HUES6 (cell line): ENCODE measurements at regions not wholly inside any gene's neighbourhood (a gene's known extent, or its start where the extent isn't known, plus 50 kb on each side); places are given as distances from the start of the nearest gene placed in this dataset.

ENCODE experiments used
- H3K27ac ChIP-seq: 2 replicates; pipeline ENCODE4 v1.7.0; 2013; ENCODE audit warnings: low read depth, mild to moderate bottlenecking, low read length, inconsistent platforms
- H3K27me3 ChIP-seq: 2 replicates; pipeline ENCODE4 v1.6.1; 2013; ENCODE audit warnings: low read length; ENCODE audit not compliant: control insufficient read depth, insufficient read depth
- H3K36me3 ChIP-seq: 2 replicates; pipeline ENCODE4 v1.6.1; 2013; ENCODE audit warnings: low read length; ENCODE audit not compliant: control insufficient read depth, insufficient read depth
- H3K4me1 ChIP-seq: 2 replicates; pipeline ENCODE4 v1.6.1; 2013; ENCODE audit warnings: low read length; ENCODE audit not compliant: control insufficient read depth, insufficient read depth
- H3K4me3 ChIP-seq: 2 replicates; pipeline ENCODE4 v1.5.1; 2013; ENCODE audit warnings: low read depth, low read length
- H3K9ac ChIP-seq: one replicate; pipeline ENCODE4 v1.6.1; 2013; ENCODE audit warnings: mild to moderate bottlenecking, low read length
- H3K9me3 ChIP-seq: 2 replicates; pipeline ENCODE4 v1.6.1; 2013; ENCODE audit warnings: low read depth, low read length; ENCODE audit not compliant: control insufficient read depth, insufficient read depth

DNA sequence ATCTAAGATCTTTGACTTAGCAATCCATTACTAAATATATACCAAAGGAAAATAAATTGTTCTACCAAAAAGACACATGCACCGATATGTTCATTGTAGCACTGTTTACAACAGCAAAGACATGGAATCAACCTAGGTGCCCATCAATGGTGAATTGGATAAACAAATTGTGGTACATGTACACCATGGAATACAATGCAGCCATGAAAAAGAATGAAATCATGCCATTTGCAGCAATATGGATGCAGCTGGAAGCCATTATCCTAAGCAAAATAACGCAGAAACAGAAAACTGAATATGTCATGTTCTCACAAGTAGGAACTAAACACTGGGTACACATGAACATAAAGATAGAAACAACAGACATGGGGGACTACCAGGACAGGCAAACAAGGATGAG, 589.5 kb downstream of the IRX1 start:
- H3K27ac ChIP-seq: no peak overlapping the region
- no peaks in the 10 kb centered on the region for H3K36me3 ChIP-seq
- H3K27me3 ChIP-seq: no peaks in the 10 kb centered on the region

GRCh38 chr5:4188704-4189103, 593.1 kb downstream of the IRX1 start:
- no peak overlapping the region for H3K9ac ChIP-seq
- no peaks in the 10 kb centered on the region for H3K27me3 ChIP-seq
- no peaks in the 10 kb centered on the region for H3K4me1 ChIP-seq
- no peak overlapping the region for H3K4me3 ChIP-seq
- H3K27ac ChIP-seq: no peak overlapping the region
- peaks cover 14% of the 10 kb centered on the region for H3K9me3 ChIP-seq
- no peaks in the 10 kb centered on the region for H3K36me3 ChIP-seq

More for the DNA sequence above, 589.5 kb downstream of the IRX1 start:
- Histone ChIP-seq H3K9me3 (peaks cover 16% of the 10 kb centered on the region), H3K4me1 (no peaks in the 10 kb centered on the region), H3K9ac (no peak overlapping the region), H3K4me3 (no peak overlapping the region)

DNA sequence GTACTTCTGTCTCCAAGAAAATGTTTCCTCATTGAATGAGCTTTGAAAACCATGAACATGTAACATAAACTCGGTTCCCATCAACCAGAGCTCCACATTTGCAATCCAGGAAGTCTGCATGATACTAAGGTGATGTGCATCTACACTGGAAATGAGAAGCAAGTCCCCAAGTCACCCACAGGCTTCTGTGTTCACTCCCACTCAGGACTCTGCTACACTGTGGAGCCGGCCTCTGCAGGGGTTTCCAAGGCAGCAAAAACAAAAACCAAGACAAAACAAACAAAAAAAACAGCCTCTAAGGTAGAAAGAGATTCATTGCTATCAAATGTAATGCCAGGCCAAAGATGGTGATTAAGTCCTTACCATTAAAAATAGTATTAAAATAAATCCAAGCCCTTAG, 593.7 kb downstream of the IRX1 start:
- H3K4me1 ChIP-seq: no peaks in the 10 kb centered on the region
- peaks cover 9% of the 10 kb centered on the region for H3K9me3 ChIP-seq

GRCh38 chr5:4191041-4191440, 595.4 kb downstream of the IRX1 start:
- Histone ChIP-seq H3K4me1 (peaks cover 8% of the 10 kb centered on the region), H3K9me3 (no peaks in the 10 kb centered on the region), H3K9ac (no peak overlapping the region), H3K4me3 (no peak overlapping the region), H3K36me3 (no peaks in the 10 kb centered on the region), H3K27me3 (no peaks in the 10 kb centered on the region), H3K27ac (no peak overlapping the region)

More for the DNA sequence above, 593.7 kb downstream of the IRX1 start:
- no peaks in the 10 kb centered on the region for H3K27me3 ChIP-seq
- H3K36me3 ChIP-seq: no peaks in the 10 kb centered on the region
- H3K4me3 ChIP-seq: no peak overlapping the region
- H3K9ac ChIP-seq: no peak overlapping the region
- H3K27ac ChIP-seq: no peak overlapping the region

DNA sequence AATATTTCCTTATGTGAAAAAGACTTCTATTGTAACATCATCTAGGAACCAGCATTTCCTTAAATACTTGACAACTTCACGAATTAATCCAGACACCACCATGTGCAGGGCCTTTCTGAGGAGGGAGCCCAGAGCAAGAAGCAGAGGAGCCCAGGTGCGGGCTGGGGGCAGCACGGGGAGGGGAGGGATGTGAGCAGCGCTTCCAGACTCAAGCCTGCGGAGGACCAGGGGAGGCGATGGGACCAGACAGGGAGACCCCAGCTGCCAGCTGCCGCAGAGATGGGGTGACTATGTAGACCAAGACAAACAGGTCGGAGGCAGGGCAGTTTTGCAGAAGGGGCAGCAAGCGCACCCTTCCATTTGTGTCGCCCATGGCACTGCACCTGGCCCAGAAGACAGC, 596.1 kb downstream of the IRX1 start:
- H3K4me3 ChIP-seq: no peak overlapping the region
- H3K27ac ChIP-seq: no peak overlapping the region
- H3K9ac ChIP-seq: no peak overlapping the region
- no peaks in the 10 kb centered on the region for H3K36me3 ChIP-seq
- no peaks in the 10 kb centered on the region for H3K27me3 ChIP-seq
- H3K9me3 ChIP-seq: no peaks in the 10 kb centered on the region
- H3K4me1 ChIP-seq: peaks cover 14% of the 10 kb centered on the region

- H3K36me3 ChIP-seq: no peaks in the 10 kb centered on the region
- H3K27me3 ChIP-seq: no peaks in the 10 kb centered on the region
- peaks cover 18% of the 10 kb centered on the region for H3K4me1 ChIP-seq
- H3K4me3 ChIP-seq: no peak overlapping the region
- H3K27ac ChIP-seq: no peak overlapping the region
- no peaks in the 10 kb centered on the region for H3K9me3 ChIP-seq
- H3K9ac ChIP-seq: no peak overlapping the region
Measured at GRCh38 chr5:4192111-4192510, 596.5 kb downstream of the IRX1 start.

GRCh38 chr5:4196744-4197143, 601.1 kb downstream of the IRX1 start:
- Histone ChIP-seq H3K27ac (no peak overlapping the region), H3K4me3 (no peak overlapping the region), H3K9me3 (no peaks in the 10 kb centered on the region), H3K4me1 (peaks cover 46% of the 10 kb centered on the region), H3K27me3 (no peaks in the 10 kb centered on the region), H3K36me3 (no peaks in the 10 kb centered on the region), H3K9ac (no peak overlapping the region)

DNA sequence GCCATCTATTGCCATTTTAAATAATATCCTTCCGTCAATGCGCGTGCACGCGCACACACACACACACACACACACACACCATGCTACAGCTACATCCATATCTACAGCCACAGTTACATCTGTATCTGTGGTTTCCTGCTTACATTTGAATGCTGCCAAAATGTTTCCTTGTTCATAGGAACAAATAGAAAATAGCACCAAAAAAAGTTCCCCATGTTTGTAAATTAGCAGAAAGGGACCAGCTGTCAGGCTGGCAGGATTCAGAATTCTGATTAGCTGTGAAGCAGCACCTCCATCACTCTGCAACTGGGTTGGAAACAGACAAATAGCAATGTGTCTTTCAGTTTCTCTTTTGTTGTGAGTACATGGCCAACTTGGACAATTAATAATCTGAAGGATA, 601.5 kb downstream of the IRX1 start:
- H3K9me3 ChIP-seq: no peaks in the 10 kb centered on the region
- no peaks in the 10 kb centered on the region for H3K36me3 ChIP-seq
- no peak overlapping the region for H3K27ac ChIP-seq
- H3K4me1 ChIP-seq: peaks cover 46% of the 10 kb centered on the region
- H3K27me3 ChIP-seq: no peaks in the 10 kb centered on the region
- H3K9ac ChIP-seq: no peak overlapping the region
- H3K4me3 ChIP-seq: no peak overlapping the region

GRCh38 chr5:4198461-4198860, 602.8 kb downstream of the IRX1 start:
- no peak overlapping the region for H3K4me3 ChIP-seq
- no peak overlapping the region for H3K9ac ChIP-seq
- peaks cover 46% of the 10 kb centered on the region for H3K4me1 ChIP-seq
- H3K9me3 ChIP-seq: no peaks in the 10 kb centered on the region
- no peaks in the 10 kb centered on the region for H3K36me3 ChIP-seq
- no peak overlapping the region for H3K27ac ChIP-seq
- H3K27me3 ChIP-seq: no peaks in the 10 kb centered on the region

- Histone ChIP-seq H3K4me1 (peaks cover 46% of the 10 kb centered on the region), H3K27ac (no peak overlapping the region), H3K36me3 (no peaks in the 10 kb centered on the region), H3K27me3 (no peaks in the 10 kb centered on the region), H3K4me3 (no peak overlapping the region), H3K9ac (no peak overlapping the region), H3K9me3 (no peaks in the 10 kb centered on the region)
Measured at GRCh38 chr5:4199049-4199841, 603.6 kb downstream of the IRX1 start.

DNA sequence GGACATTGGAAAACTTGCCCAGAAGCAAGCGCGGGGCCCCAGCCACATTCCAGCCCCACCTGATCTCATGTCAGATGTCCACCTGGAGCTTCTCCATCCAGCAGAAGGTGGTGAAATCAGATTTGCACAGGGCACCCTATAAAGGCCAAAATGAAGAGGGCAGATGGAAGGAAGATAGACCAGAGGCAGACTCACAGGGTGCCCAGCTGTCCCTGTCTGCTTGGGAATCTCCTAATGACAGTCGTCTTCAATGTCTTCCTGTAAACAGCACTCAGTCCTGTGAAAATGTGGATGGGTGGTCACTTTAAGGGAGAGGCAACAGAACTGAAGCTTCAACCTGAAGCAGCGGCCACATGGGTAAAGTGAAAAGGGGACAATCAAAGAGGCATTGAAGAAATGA, 607.5 kb downstream of the IRX1 start:
- Histone ChIP-seq H3K27ac (no peak overlapping the region), H3K9me3 (no peaks in the 10 kb centered on the region), H3K4me1 (peaks cover 48% of the 10 kb centered on the region), H3K36me3 (no peaks in the 10 kb centered on the region), H3K9ac (no peak overlapping the region), H3K27me3 (no peaks in the 10 kb centered on the region), H3K4me3 (no peak overlapping the region)
